Activated T-helper 1 cell treated with anti-CD3 and anti-CD28 coated beads, Interleukin-12 subunit alpha, Interleukin-12 subunit beta, Interleukin-2, Interleukin-4 antibody, amounts not matched to agents 30 ng/mL and 10 ng/mL and 1 ng/mL, durations not matched to agents 14 hours and 24 hours and 36 hours (primary cell): ENCODE measurements at regions not wholly inside any gene's neighbourhood (a gene's known extent, or its start where the extent isn't known, plus 50 kb on each side); places are given as distances from the start of the nearest gene placed in this dataset.

Source experiments
- DNase-seq: peaks from one replicate; pipeline ENCODE4 v3.0.0; 2021; ENCODE audit warnings: low spot score
- H3K27ac Mint-ChIP-seq: one replicate; pipeline ENCODE4 v1.8.0; 2021; ENCODE audit warnings: mild to moderate bottlenecking, mixed read lengths
- H3K27me3 Mint-ChIP-seq: one replicate; pipeline ENCODE4 v1.8.0; 2022; ENCODE audit warnings: mild to moderate bottlenecking, moderate library complexity, mixed read lengths; ENCODE audit not compliant: insufficient read depth
- H3K36me3 Mint-ChIP-seq: one replicate; pipeline ENCODE4 v1.8.0; 2021; ENCODE audit warnings: low read depth, mixed read lengths
- H3K4me1 Mint-ChIP-seq: one replicate; pipeline ENCODE4 v1.8.0; 2021; ENCODE audit warnings: low read depth, mixed read lengths
- H3K4me3 Mint-ChIP-seq: one replicate; pipeline ENCODE4 v1.8.0; 2021; ENCODE audit warnings: mild to moderate bottlenecking, moderate library complexity, mixed read lengths
- H3K9me3 Mint-ChIP-seq: one replicate; pipeline ENCODE4 v1.8.0; 2021; ENCODE audit warnings: mixed read lengths
- intact Hi-C: fragments of 100-400 bp; cut with micrococcal nuclease; formaldehyde crosslinking; loops from one replicate; pipeline ENCODE4 v1.15.1; 2024

DNA sequence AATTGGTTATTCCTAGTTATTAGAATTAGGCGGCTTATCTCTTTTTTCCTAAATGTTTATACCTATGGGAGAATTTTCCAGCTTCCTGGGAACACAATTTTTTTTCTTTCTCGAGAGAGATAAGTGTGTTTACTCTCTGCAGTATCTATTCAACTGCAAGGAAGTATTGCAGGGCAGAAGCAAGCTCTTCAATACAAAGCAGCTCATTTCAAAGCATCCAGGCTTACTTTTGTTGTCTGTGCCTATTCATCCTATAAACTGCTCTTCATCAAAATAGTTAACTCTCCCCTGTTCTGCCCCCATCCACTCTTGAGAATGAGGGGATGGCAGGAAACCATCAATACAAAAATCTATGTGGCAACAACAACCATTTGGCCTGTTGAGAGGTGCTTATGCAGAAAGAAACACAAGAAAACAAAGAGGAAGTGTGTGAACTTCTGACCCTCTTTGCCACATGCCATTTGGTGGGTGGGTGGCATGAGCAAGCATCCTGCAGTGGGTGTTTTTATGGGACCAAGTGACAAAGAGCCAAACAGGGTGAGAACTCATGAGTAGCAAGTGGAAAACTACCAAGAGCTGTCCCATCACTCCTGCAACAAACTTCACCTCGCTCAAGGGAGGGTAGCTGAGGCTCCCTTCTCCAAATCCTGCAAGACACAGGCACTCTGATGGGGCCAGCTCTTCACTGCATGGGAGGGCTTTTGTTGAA lies 50.6 kb upstream of the MRPS6 start:
- Mint-ChIP-seq H3K4me3 (no peak overlapping the region), H3K9me3 (peaks cover 10% of the 10 kb centered on the region), H3K4me1 (peaks cover 15% of the 10 kb centered on the region), H3K36me3 (peaks cover 6% of the 10 kb centered on the region), H3K27ac (no peak overlapping the region), H3K27me3 (no peaks in the 10 kb centered on the region)
- intact Hi-C loops = loop anchor here (1.0 to 5.0 kb wide), 7 partner anchors 10 to 105 kb away; partner anchors contain the start of genes MRPS6 and SLC5A3
- DNase-seq = no peak

DNA sequence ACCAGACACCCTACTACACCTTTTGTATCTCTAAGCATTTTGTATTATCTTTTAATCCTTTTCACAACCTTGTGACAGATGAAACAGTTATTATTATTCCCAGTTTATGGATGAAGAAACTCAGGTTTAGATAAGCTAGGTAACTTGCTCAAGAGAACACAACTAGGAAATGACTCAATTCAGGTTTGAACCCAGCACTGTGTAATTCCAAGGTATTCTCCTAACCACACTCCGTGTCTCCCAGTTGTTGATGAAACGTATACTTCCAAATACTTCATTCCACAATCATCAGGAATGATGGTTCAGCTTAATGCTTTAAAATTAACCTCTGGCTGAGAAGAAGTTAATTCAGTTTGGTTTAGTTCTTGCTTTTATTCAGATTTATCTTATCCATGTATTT lies 51.7 kb upstream of the MRPS6 start:
- Mint-ChIP-seq H3K9me3 (peaks cover 15% of the 10 kb centered on the region), H3K27me3 (no peaks in the 10 kb centered on the region), H3K27ac (no peak overlapping the region), H3K4me1 (peaks cover 26% of the 10 kb centered on the region), H3K4me3 (no peak overlapping the region), H3K36me3 (peaks cover 7% of the 10 kb centered on the region)
- no peak for DNase-seq
- intact Hi-C loops = loop anchor here (2.0 to 5.0 kb wide), 4 partner anchors 13 to 106 kb away; partner anchors contain the start of genes MRPS6 and SLC5A3

DNA sequence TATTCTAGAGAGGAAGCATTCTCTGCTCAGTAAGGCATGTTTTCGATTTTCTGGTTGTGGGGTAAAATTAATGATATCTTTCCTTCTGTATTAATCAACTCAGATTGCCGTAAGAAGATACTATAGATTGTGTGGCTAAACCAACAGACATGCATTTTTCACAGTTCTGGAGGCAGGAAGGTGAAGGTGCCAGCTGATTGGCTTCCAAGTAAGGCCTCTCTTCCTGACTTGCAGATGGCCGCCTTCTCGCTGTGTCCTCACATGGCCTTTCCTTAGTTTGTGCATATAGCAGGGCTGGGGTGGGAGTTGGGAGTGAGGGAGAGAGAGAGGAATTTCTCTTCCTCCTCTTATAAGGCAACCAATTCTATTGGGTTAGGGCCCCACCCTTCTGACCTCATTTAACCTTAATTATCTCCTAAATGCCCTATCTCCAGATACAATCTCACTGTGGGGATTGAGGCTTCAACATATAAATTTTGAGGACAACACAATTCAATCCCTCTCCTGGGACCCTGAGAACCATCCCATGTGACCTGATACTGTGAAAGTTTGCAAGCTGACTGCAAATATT lies 52.3 kb upstream of the MRPS6 start:
- H3K27me3 Mint-ChIP-seq = no peaks in the 10 kb centered on the region
- peaks cover 15% of the 10 kb centered on the region for H3K9me3 Mint-ChIP-seq
- no peak overlapping the region for H3K4me3 Mint-ChIP-seq
- peaks cover 7% of the 10 kb centered on the region for H3K36me3 Mint-ChIP-seq
- intact Hi-C loops = loop anchor here (5.0 kb wide), 1 partner anchor 106 kb away; no protein-coding TSS in a partner anchor
- DNase-seq = no peak
- no peak overlapping the region for H3K27ac Mint-ChIP-seq
- peaks cover 26% of the 10 kb centered on the region for H3K4me1 Mint-ChIP-seq

GRCh38 chr21:34020005-34020847 lies 53.2 kb upstream of the MRPS6 start:
- peaks cover 26% of the 10 kb centered on the region for H3K4me1 Mint-ChIP-seq
- H3K27ac Mint-ChIP-seq = peak overlapping the region; percentile 59
- H3K9me3 Mint-ChIP-seq = peaks cover 22% of the 10 kb centered on the region
- peaks cover 14% of the 10 kb centered on the region for H3K36me3 Mint-ChIP-seq
- peak overlapping the region; percentile 38 for H3K4me3 Mint-ChIP-seq
- intact Hi-C loops = loop anchor here (5.0 kb wide), 1 partner anchor 107 kb away; no protein-coding TSS in a partner anchor
- no peaks in the 10 kb centered on the region for H3K27me3 Mint-ChIP-seq
- no peak for DNase-seq

- Mint-ChIP-seq H3K9me3 (peaks cover 30% of the 10 kb centered on the region), H3K27ac (peak overlapping the region; percentile 64), H3K4me3 (no peak overlapping the region), H3K36me3 (peaks cover 21% of the 10 kb centered on the region), H3K4me1 (peaks cover 26% of the 10 kb centered on the region), H3K27me3 (no peaks in the 10 kb centered on the region)
- intact Hi-C loops = no loop called here
- no peak for DNase-seq
Measured at GRCh38 chr21:34019402-34019801, 54.0 kb upstream of the MRPS6 start.

DNA sequence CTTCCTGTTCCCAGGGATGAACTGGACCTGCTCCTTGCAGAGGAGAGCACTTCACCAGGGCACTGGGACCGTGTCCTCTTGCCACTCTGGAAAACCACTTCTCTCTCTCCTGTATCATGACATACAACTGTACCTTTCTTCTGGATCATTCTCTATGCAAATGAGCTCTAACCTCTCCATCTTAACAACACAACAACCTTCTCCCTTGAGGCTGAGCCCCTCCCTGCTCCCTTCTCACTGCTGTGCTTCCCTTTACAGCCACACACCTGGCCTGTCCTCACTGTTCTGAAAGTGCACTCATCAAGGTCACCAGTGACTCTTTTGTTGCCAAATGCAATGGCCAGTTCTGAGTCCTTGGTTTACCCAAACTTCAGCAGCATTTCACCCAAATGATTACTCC lies 54.5 kb upstream of the MRPS6 start:
- Mint-ChIP-seq H3K27me3 (no peaks in the 10 kb centered on the region), H3K36me3 (peaks cover 22% of the 10 kb centered on the region), H3K4me3 (peak overlapping the region; percentile 38), H3K4me1 (peaks cover 26% of the 10 kb centered on the region), H3K9me3 (peaks cover 34% of the 10 kb centered on the region), H3K27ac (no peak overlapping the region)
- DNase-seq = no peak
- intact Hi-C loops = no loop called here

DNA sequence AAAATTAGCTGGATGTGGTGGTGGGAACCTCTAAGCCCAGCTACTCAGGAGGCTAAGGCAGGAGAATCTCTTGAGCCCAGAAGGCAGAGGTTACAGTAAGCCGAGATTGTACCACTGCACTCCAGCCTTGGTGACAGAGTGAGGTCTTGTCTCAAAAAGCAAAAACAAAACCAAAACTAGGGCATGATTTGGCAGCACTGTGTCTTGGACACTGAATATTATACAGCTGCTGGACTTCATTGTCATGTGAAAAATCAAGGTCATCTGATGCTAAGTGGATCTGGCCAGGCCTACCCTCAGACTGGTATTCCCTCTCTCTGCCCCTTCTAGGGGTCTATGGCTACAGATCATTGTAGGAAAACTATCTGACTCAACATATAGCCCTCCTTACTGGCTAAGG lies 55.2 kb upstream of the MRPS6 start:
- intact Hi-C loops = no loop called here
- no peak for DNase-seq
- peaks cover 24% of the 10 kb centered on the region for H3K36me3 Mint-ChIP-seq
- no peak overlapping the region for H3K4me3 Mint-ChIP-seq
- no peak overlapping the region for H3K27ac Mint-ChIP-seq
- H3K9me3 Mint-ChIP-seq = peaks cover 41% of the 10 kb centered on the region
- no peaks in the 10 kb centered on the region for H3K27me3 Mint-ChIP-seq
- H3K4me1 Mint-ChIP-seq = peaks cover 26% of the 10 kb centered on the region

DNA sequence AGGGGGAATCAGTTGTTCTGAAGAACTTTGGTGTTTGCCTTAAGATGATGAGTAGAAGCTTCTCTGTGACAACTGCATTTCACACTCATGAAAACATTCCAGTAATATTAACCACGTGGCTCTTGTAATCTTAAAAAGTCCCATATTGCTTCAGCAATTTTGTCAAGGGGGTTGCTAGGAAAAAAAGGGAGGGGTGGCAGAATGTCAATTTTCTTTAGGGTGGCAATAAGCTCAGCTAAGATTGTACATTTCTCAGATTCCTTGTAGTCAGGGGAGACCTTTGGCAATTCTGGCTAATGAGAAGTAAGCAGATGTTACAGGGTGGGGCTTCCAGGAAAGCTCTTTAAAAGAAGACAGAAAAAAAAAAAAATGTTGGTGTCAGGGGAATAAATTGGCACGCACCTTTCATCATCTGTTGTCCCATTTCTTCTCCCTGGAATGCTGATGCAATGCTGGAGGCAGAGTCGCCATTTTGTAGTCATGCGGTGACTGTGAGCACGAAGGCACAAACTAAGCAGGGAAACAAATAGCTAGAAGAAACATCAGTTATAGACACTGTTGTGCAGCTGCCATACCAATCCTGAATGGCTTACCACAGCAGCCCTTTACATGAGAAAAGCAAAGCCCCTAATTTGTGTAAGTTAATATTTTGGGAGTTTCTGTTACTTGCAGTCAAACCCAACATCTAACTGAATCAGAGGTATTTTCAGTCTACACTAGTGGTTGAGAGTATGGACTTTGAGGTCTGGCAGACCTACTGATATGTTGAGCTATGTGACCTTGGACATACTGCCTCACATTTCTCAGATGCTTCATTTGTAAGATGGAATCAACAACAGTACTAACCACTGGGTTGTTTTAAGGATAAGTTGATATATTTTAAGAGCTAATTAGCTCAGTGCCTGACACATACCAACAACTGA lies 56.1 kb upstream of the MRPS6 start:
- Mint-ChIP-seq H3K27ac (peak overlapping the region; percentile 31), H3K4me3 (no peak overlapping the region), H3K4me1 (peaks cover 26% of the 10 kb centered on the region), H3K27me3 (no peaks in the 10 kb centered on the region), H3K9me3 (peaks cover 50% of the 10 kb centered on the region), H3K36me3 (peaks cover 28% of the 10 kb centered on the region)
- intact Hi-C loops = no loop called here
- DNase-seq = no peak

- H3K36me3 Mint-ChIP-seq = peaks cover 34% of the 10 kb centered on the region
- intact Hi-C loops = no loop called here
Measured at GRCh38 chr21:34012640-34013039, 60.7 kb upstream of the MRPS6 start.

GRCh38 chr21:34011660-34012059 lies 61.7 kb upstream of the MRPS6 start:
- H3K4me3 Mint-ChIP-seq = no peak overlapping the region
- H3K27me3 Mint-ChIP-seq = no peaks in the 10 kb centered on the region
- no peak overlapping the region for H3K27ac Mint-ChIP-seq
- DNase-seq = no peak
- H3K36me3 Mint-ChIP-seq = peaks cover 36% of the 10 kb centered on the region
- H3K9me3 Mint-ChIP-seq = peaks cover 58% of the 10 kb centered on the region
- intact Hi-C loops = no loop called here
- H3K4me1 Mint-ChIP-seq = peaks cover 22% of the 10 kb centered on the region

More at GRCh38 chr21:34012640-34013039, 60.7 kb upstream of the MRPS6 start:
- Mint-ChIP-seq H3K27me3 (no peaks in the 10 kb centered on the region), H3K4me3 (no peak overlapping the region), H3K4me1 (peaks cover 24% of the 10 kb centered on the region), H3K27ac (no peak overlapping the region), H3K9me3 (peaks cover 59% of the 10 kb centered on the region)
- no peak for DNase-seq

DNA sequence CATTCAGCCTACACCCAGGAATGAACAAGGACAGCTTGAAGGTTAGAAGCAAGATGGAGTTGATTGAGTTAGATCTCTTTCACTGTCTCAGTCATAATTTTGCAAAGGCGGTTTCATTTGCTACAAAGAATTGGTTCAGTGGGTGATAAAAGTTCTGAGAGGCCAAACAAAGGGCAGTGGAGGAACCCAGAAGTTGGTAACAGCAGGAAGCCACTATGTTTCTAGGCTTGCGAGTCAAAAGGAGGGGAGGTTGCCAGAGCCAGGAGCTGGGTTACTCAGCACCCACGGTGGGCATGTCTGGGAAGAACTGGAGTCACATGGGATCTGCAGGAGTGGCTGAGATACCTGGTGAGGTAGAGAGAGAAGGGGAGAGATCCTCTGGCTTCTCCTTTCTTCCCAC lies 64.2 kb upstream of the MRPS6 start:
- no peak for DNase-seq
- intact Hi-C loops = loop anchor here (2.0 kb wide), 1 partner anchor 14 kb away; no protein-coding TSS in a partner anchor
- H3K9me3 Mint-ChIP-seq = peaks cover 46% of the 10 kb centered on the region
- no peaks in the 10 kb centered on the region for H3K27me3 Mint-ChIP-seq
- peaks cover 22% of the 10 kb centered on the region for H3K4me1 Mint-ChIP-seq
- peaks cover 27% of the 10 kb centered on the region for H3K36me3 Mint-ChIP-seq
- no peak overlapping the region for H3K4me3 Mint-ChIP-seq
- peak overlapping the region; percentile 69 for H3K27ac Mint-ChIP-seq

DNA sequence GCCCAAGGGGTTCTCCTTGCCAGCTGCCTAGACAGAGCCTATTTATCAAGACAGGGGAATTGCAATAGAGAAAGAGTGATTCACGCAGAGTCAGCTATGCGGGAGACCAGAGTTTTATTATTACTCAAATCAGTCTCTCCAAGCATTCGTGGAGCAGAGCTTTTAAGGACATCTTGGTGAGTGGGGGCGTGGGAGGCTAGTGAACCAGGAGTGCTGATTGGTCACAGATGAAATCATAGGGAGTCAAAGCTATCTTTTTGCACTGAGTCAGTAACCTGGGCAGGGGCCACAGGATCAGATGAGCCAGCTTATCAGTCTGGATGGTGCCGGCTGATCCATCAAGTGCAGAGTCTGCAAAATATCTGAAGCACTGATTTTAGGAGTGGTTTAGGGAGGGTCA lies 64.8 kb upstream of the MRPS6 start:
- Mint-ChIP-seq H3K36me3 (peaks cover 24% of the 10 kb centered on the region), H3K27me3 (no peaks in the 10 kb centered on the region), H3K9me3 (peaks cover 46% of the 10 kb centered on the region), H3K27ac (peak overlapping the region; percentile 50), H3K4me1 (peaks cover 22% of the 10 kb centered on the region), H3K4me3 (no peak overlapping the region)
- intact Hi-C loops = loop anchor here (1.0 to 2.0 kb wide), 2 partner anchors 14 to 32 kb away; no protein-coding TSS in a partner anchor
- DNase-seq = no peak
